OCI-LY1 (cell line): ENCODE measurements at regions not wholly inside any gene's neighbourhood (a gene's known extent, or its start where the extent isn't known, plus 50 kb on each side); places are given as distances from the start of the nearest gene placed in this dataset.

Experiments
- CTCF ChIP-seq: fragments of 200-600 bp; sonication (generic), shearing (Covaris generic); IDR thresholded peaks from 2 replicates; pipeline ENCODE4 v1.5.1; 2017; ENCODE audit warnings: mild to moderate bottlenecking, antibody characterized with exemption, low read length, moderate library complexity, mixed read lengths
- EZH2 ChIP-seq: fragments of 200-600 bp; sonication (generic), shearing (Covaris generic); IDR thresholded peaks from 2 replicates; pipeline ENCODE4 v1.8.0; 2017; ENCODE audit warnings: borderline replicate concordance, mixed run types, mild to moderate bottlenecking, antibody characterized with exemption, low read length, moderate library complexity, mixed read lengths

- TF ChIP-seq CTCF (no peak), EZH2 (no peak)
Observed at GRCh38 chr6:14506656-14507246, 389.2 kb downstream of the CD83 start.
